CMK (cell line): ENCODE measurements at regions not wholly inside any gene's neighbourhood (a gene's known extent, or its start where the extent isn't known, plus 50 kb on each side); places are given as distances from the start of the nearest gene placed in this dataset.

Experiments
- DNase-seq: peaks from one replicate; pipeline ENCODE4 v3.0.0-alpha.2; 2010; ENCODE audit warnings: low read depth

GRCh38 chr2:15780234-15780633 lies 160.1 kb upstream of the MYCN start:
- DNase-seq = no peak

- DNase-seq = no peak
Measured at GRCh38 chr2:15780912-15781574, 159.3 kb upstream of the MYCN start.

GRCh38 chr2:15782009-15782751 lies 158.2 kb upstream of the MYCN start:
- DNase-seq = no peak

GRCh38 chr2:15782769-15783294 lies 157.5 kb upstream of the MYCN start:
- no peak for DNase-seq

- DNase-seq = no peak
Measured at GRCh38 chr2:15783489-15783888, 156.9 kb upstream of the MYCN start.

- DNase-seq = no peak
Measured at GRCh38 chr2:15784106-15784885, 156.1 kb upstream of the MYCN start.

GRCh38 chr2:15784886-15785801 lies 155.2 kb upstream of the MYCN start:
- DNase-seq = no peak

GRCh38 chr2:15786003-15786654 lies 154.2 kb upstream of the MYCN start:
- no peak for DNase-seq

GRCh38 chr2:15786901-15787300 lies 153.4 kb upstream of the MYCN start:
- no peak for DNase-seq

- DNase-seq = no peak
Measured at GRCh38 chr2:15787535-15788454, 152.6 kb upstream of the MYCN start.

GRCh38 chr2:15788455-15788829 lies 151.9 kb upstream of the MYCN start:
- DNase-seq = no peak

GRCh38 chr2:15788830-15789229 lies 151.5 kb upstream of the MYCN start:
- no peak for DNase-seq

- no peak for DNase-seq
Measured at GRCh38 chr2:15789381-15790062, 150.8 kb upstream of the MYCN start.

GRCh38 chr2:15790326-15790725 lies 150.0 kb upstream of the MYCN start:
- DNase-seq = no peak

GRCh38 chr2:15790838-15791237 lies 149.5 kb upstream of the MYCN start:
- no peak for DNase-seq

GRCh38 chr2:15791294-15791693 lies 149.1 kb upstream of the MYCN start:
- no peak for DNase-seq

GRCh38 chr2:15792331-15792730 lies 148.0 kb upstream of the MYCN start:
- DNase-seq = no peak

GRCh38 chr2:15793078-15793913 lies 147.1 kb upstream of the MYCN start:
- DNase-seq = no peak

GRCh38 chr2:15793978-15794377 lies 146.4 kb upstream of the MYCN start:
- no peak for DNase-seq
